ENCODE measurements at regions not wholly inside any gene's neighbourhood (a gene's known extent, or its start where the extent isn't known, plus 50 kb on each side); places are given as distances from the start of the nearest gene placed in this dataset.

DNA sequence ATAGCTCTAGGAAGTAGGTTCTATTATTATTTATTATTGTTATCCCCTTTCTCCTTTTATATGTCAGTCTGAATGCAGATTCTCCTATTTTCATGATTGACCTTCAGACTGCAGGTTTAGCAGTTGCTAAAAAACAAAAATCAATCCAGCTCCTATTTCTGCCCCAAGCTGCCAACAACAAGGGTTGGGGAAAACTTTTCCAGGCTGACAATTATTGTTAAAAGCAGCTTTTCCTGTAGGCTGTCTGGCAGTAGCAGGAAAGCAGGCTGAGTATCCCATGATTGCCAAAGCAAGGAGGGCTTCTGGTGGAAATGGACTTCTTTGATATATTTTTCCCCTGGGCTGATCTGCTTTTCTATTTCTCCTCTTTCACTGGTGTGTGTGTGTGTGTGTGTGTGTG is 78.0 kb upstream of the CTLA4 start:
- Histone ChIP-seq H3K36me3 (ENCODE audit: control insufficient read depth in 1 of 2, insufficient read depth in 2 of 2, low read length in 2 of 2) (no peaks in the 10 kb centered on the region), H2AFZ (ENCODE audit: insufficient read depth, low read length, poor library complexity) (no peak overlapping the region), H3K14ac (ENCODE audit: low read length) (no peak overlapping the region), H4K8ac (ENCODE audit: low read depth, low read length) (no peak overlapping the region), H3K27me3 (ENCODE audit: insufficient read depth, low read length) (no peaks in the 10 kb centered on the region), H4K91ac (ENCODE audit: low read depth, low read length) (no peak overlapping the region), H3K27ac (ENCODE audit: low read depth, low read length) (no peak overlapping the region), H3K4me1 (ENCODE audit: control insufficient read depth in 1 of 2, insufficient read depth in 2 of 2, low read length in 2 of 2) (no peaks in the 10 kb centered on the region), H3K79me1 (ENCODE audit: low read length) (no peaks in the 10 kb centered on the region), H2BK120ac (ENCODE audit: insufficient read depth, low read length, poor library complexity) (no peak overlapping the region), H3K9ac (ENCODE audit: low read length) (no peak overlapping the region), H3K18ac (ENCODE audit: low read length) (no peak overlapping the region), H2AK5ac (ENCODE audit: low read length) (no peak overlapping the region), H2BK12ac (ENCODE audit: low read length) (no peak overlapping the region), H3K4me3 (ENCODE audit: low read depth, low read length) (no peak overlapping the region), H3K79me2 (ENCODE audit: control insufficient read depth, insufficient read depth, low read length, poor library complexity) (no peaks in the 10 kb centered on the region), H2BK5ac (ENCODE audit: low read depth, low read length, poor library complexity) (no peak overlapping the region), H3K4ac (ENCODE audit: low read depth, low read length) (no peak overlapping the region), H3K23ac (ENCODE audit: low read length) (no peak overlapping the region), H4K12ac (ENCODE audit: low read depth, low read length) (no peak overlapping the region), H3K4me2 (ENCODE audit: low read length) (no peak overlapping the region), H3K9me3 (ENCODE audit: insufficient read depth, low read depth, low read length) (no peaks in the 10 kb centered on the region)
- DNase-seq: no peak

GRCh38 chr2:203790134-203790852 is 77.3 kb upstream of the CTLA4 start:
- Histone ChIP-seq H3K9ac (ENCODE audit: low read length) (no peak overlapping the region), H2BK5ac (ENCODE audit: low read depth, low read length, poor library complexity) (no peak overlapping the region), H4K12ac (ENCODE audit: low read depth, low read length) (no peak overlapping the region), H3K79me2 (ENCODE audit: control insufficient read depth, insufficient read depth, low read length, poor library complexity) (no peaks in the 10 kb centered on the region), H2BK120ac (ENCODE audit: insufficient read depth, low read length, poor library complexity) (no peak overlapping the region), H3K4ac (ENCODE audit: low read depth, low read length) (no peak overlapping the region), H2AFZ (ENCODE audit: insufficient read depth, low read length, poor library complexity) (no peak overlapping the region), H4K8ac (ENCODE audit: low read depth, low read length) (no peak overlapping the region), H3K36me3 (ENCODE audit: control insufficient read depth in 1 of 2, insufficient read depth in 2 of 2, low read length in 2 of 2) (no peaks in the 10 kb centered on the region), H3K79me1 (ENCODE audit: low read length) (no peaks in the 10 kb centered on the region), H3K14ac (ENCODE audit: low read length) (no peak overlapping the region), H2BK12ac (ENCODE audit: low read length) (no peak overlapping the region), H2AK5ac (ENCODE audit: low read length) (no peak overlapping the region), H3K18ac (ENCODE audit: low read length) (no peak overlapping the region), H3K23ac (ENCODE audit: low read length) (no peak overlapping the region), H3K9me3 (ENCODE audit: insufficient read depth, low read depth, low read length) (no peaks in the 10 kb centered on the region), H3K27me3 (ENCODE audit: insufficient read depth, low read length) (no peaks in the 10 kb centered on the region), H3K27ac (ENCODE audit: low read depth, low read length) (no peak overlapping the region), H3K4me1 (ENCODE audit: control insufficient read depth in 1 of 2, insufficient read depth in 2 of 2, low read length in 2 of 2) (no peaks in the 10 kb centered on the region), H3K4me3 (ENCODE audit: low read depth, low read length) (no peak overlapping the region), H4K91ac (ENCODE audit: low read depth, low read length) (no peak overlapping the region), H3K4me2 (ENCODE audit: low read length) (no peak overlapping the region)
- no peak for DNase-seq
- WGBS (ENCODE audit: extremely low coverage, insufficient coverage, insufficient read length): no CpG with 5 or more reads among the region's 2 CpGs

DNA sequence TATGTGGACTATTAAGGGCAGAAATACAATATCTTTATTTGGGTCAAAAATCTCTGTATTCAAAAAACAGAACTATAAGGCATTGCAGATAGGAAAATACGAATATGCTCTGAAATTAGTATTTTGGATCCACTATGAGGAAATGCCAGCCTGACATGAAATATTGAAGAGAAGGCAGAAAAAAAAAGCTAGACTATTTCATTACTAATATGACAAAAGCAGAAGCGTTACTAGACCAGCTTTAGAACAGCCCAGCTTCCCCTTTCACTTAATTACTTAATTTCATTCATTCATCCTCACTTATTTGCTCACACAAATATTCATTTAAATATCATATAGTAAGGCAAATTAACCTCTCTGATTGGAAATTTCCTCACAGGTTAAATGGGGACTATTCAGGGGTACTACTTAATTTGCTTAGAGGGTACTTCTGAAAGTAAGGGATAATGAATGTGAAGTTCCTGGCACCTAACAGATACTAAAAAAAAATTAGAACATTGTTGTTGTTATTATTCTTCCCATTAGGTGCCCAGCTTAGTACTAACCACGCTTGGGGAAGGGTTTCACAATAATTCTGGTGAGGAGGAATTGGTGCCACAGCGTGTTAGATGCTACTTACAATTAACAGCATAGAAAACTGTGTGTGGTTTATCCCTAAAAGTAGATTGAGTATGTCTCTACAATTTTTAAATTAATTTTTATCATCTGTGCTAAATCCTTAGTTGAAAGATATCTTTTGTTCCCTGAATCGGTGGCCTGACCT is 71.1 kb upstream of the CTLA4 start:
- Histone ChIP-seq H3K27ac (ENCODE audit: low read depth, low read length) (no peak overlapping the region), H2AK5ac (ENCODE audit: low read length) (no peak overlapping the region)
- DNase-seq: no peak

DNA sequence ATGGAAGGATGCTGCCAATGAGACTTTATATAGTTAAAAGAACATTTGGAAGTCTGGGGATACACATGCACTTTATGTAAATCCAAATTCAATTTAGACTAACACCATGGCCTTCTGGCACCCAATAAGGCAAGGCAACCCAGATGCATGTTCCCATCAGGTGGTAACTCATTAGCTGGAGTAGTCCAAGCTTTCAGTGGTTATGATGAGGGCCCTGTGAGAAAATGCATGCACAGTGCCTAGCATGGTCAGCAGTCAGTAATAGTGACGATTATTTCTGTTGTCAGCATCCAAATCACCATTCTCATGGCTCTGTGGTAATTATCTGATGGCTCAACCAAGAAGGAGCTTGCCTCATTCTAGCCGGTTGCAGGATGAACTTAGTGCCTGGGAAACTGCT is 70.3 kb upstream of the CTLA4 start:
- H3K36me3 ChIP-seq (ENCODE audit: control insufficient read depth in 1 of 2, insufficient read depth in 2 of 2, low read length in 2 of 2): no peaks in the 10 kb centered on the region
- H4K8ac ChIP-seq (ENCODE audit: low read depth, low read length): no peak overlapping the region
- no peaks in the 10 kb centered on the region for H3K9me3 ChIP-seq (ENCODE audit: insufficient read depth, low read depth, low read length)
- no CpG with 5 or more reads among the region's 2 CpGs for WGBS (ENCODE audit: extremely low coverage, insufficient coverage, insufficient read length)
- H4K12ac ChIP-seq (ENCODE audit: low read depth, low read length): no peak overlapping the region
- H3K4me2 ChIP-seq (ENCODE audit: low read length): no peak overlapping the region
- no peak overlapping the region for H3K9ac ChIP-seq (ENCODE audit: low read length)
- H3K4me1 ChIP-seq (ENCODE audit: control insufficient read depth in 1 of 2, insufficient read depth in 2 of 2, low read length in 2 of 2): no peaks in the 10 kb centered on the region
- no peak overlapping the region for H2BK12ac ChIP-seq (ENCODE audit: low read length)
- H3K23ac ChIP-seq (ENCODE audit: low read length): no peak overlapping the region
- H2AFZ ChIP-seq (ENCODE audit: insufficient read depth, low read length, poor library complexity): no peak overlapping the region
- H2AK5ac ChIP-seq (ENCODE audit: low read length): no peak overlapping the region
- H3K27ac ChIP-seq (ENCODE audit: low read depth, low read length): no peak overlapping the region
- H3K27me3 ChIP-seq (ENCODE audit: insufficient read depth, low read length): no peaks in the 10 kb centered on the region
- DNase-seq: no peak
- no peak overlapping the region for H3K4ac ChIP-seq (ENCODE audit: low read depth, low read length)
- no peaks in the 10 kb centered on the region for H3K79me2 ChIP-seq (ENCODE audit: control insufficient read depth, insufficient read depth, low read length, poor library complexity)
- no peak overlapping the region for H3K14ac ChIP-seq (ENCODE audit: low read length)
- H4K91ac ChIP-seq (ENCODE audit: low read depth, low read length): no peak overlapping the region
- H3K18ac ChIP-seq (ENCODE audit: low read length): no peak overlapping the region
- H3K4me3 ChIP-seq (ENCODE audit: low read depth, low read length): no peak overlapping the region
- no peaks in the 10 kb centered on the region for H3K79me1 ChIP-seq (ENCODE audit: low read length)
- no peak overlapping the region for H2BK5ac ChIP-seq (ENCODE audit: low read depth, low read length, poor library complexity)
- H2BK120ac ChIP-seq (ENCODE audit: insufficient read depth, low read length, poor library complexity): no peak overlapping the region

More for the DNA sequence above, 71.1 kb upstream of the CTLA4 start:
- Histone ChIP-seq H2BK120ac (ENCODE audit: insufficient read depth, low read length, poor library complexity) (no peak overlapping the region), H2BK5ac (ENCODE audit: low read depth, low read length, poor library complexity) (no peak overlapping the region), H3K36me3 (ENCODE audit: control insufficient read depth in 1 of 2, insufficient read depth in 2 of 2, low read length in 2 of 2) (no peaks in the 10 kb centered on the region), H3K14ac (ENCODE audit: low read length) (no peak overlapping the region), H3K9ac (ENCODE audit: low read length) (no peak overlapping the region), H3K18ac (ENCODE audit: low read length) (no peak overlapping the region), H4K8ac (ENCODE audit: low read depth, low read length) (no peak overlapping the region), H4K12ac (ENCODE audit: low read depth, low read length) (no peak overlapping the region), H2AFZ (ENCODE audit: insufficient read depth, low read length, poor library complexity) (no peak overlapping the region), H3K4me1 (ENCODE audit: control insufficient read depth in 1 of 2, insufficient read depth in 2 of 2, low read length in 2 of 2) (no peaks in the 10 kb centered on the region), H3K23ac (ENCODE audit: low read length) (no peak overlapping the region), H3K9me3 (ENCODE audit: insufficient read depth, low read depth, low read length) (no peaks in the 10 kb centered on the region), H3K4ac (ENCODE audit: low read depth, low read length) (no peak overlapping the region), H3K27me3 (ENCODE audit: insufficient read depth, low read length) (no peaks in the 10 kb centered on the region), H3K4me2 (ENCODE audit: low read length) (no peak overlapping the region), H4K91ac (ENCODE audit: low read depth, low read length) (no peak overlapping the region), H3K79me2 (ENCODE audit: control insufficient read depth, insufficient read depth, low read length, poor library complexity) (no peaks in the 10 kb centered on the region), H3K79me1 (ENCODE audit: low read length) (no peaks in the 10 kb centered on the region), H2BK12ac (ENCODE audit: low read length) (no peak overlapping the region), H3K4me3 (ENCODE audit: low read depth, low read length) (no peak overlapping the region)
- no CpG with 5 or more reads among the region's 5 CpGs for WGBS (ENCODE audit: extremely low coverage, insufficient coverage, insufficient read length)

All from trophoblast cell (in vitro differentiated cells and primary cell).